Aorta (tissue), 5 donors: ENCODE measurements at regions not wholly inside any gene's neighbourhood (a gene's known extent, or its start where the extent isn't known, plus 50 kb on each side); places are given as distances from the start of the nearest gene placed in this dataset.

Source experiments
- ATAC-seq: fragments of 200-7000 bp; cut with Tn5 transposase; one replicate; pipeline ENCODE4 v1.9.1; 2022; ENCODE audit warnings: moderate library complexity; ENCODE audit not compliant: low FRiP score
- DNase-seq, 2 donors: peaks; one replicate each; pipeline ENCODE4 v3.0.0-alpha.2; 2020
- H3K27ac ChIP-seq, 2 donors: one replicate each; pipeline ENCODE4 v1.5.1; 2013; ENCODE audit warnings: low read length in 2 of 2, mild to moderate bottlenecking in 2 of 2, moderate library complexity in 2 of 2, control low read depth in 1 of 2, inconsistent platforms in 1 of 2, low read depth in 1 of 2
- H3K27me3 ChIP-seq, 2 donors: one replicate each; pipeline ENCODE4 v1.6.1; 2013; ENCODE audit warnings: control low read depth in 1 of 2, low read length in 1 of 2, mild to moderate bottlenecking in 1 of 2, moderate library complexity in 1 of 2; ENCODE audit not compliant: insufficient read depth in 2 of 2, control insufficient read depth in 1 of 2
- H3K36me3 ChIP-seq, 2 donors: one replicate each; pipeline ENCODE4 v1.6.1; 2013; ENCODE audit warnings: control low read depth in 1 of 2, low read length in 1 of 2, mild to moderate bottlenecking in 1 of 2; ENCODE audit not compliant: insufficient read depth in 2 of 2, control insufficient read depth in 1 of 2
- H3K4me1 ChIP-seq, 2 donors: one replicate each; pipeline ENCODE4 v1.6.1; 2013; ENCODE audit warnings: low read length in 2 of 2, control low read depth in 1 of 2, mild to moderate bottlenecking in 1 of 2, moderate library complexity in 1 of 2; ENCODE audit not compliant: insufficient read depth in 2 of 2, control insufficient read depth in 1 of 2
- H3K4me3 ChIP-seq, 2 donors: one replicate each; pipeline ENCODE4 v1.5.1; 2013; ENCODE audit warnings: low read length in 2 of 2, control low read depth in 1 of 2, mild to moderate bottlenecking in 1 of 2
- H3K9me3 ChIP-seq: one replicate; pipeline ENCODE4 v1.6.1; 2013; ENCODE audit warnings: mild to moderate bottlenecking, low read length; ENCODE audit not compliant: control insufficient read depth
- WGBS, 2 donors: extraction: QIAGEN DNeasy Blood & Tissue Kit; methylation state at CpG; one replicate each; pipeline ENCODE4 v1.1.7; 2013; 5-methylcytosine and 5-hydroxymethylcytosine counted together
- intact Hi-C, 2 donors: fragments of 100-400 bp; cut with DNase I; formaldehyde crosslinking; loops; one replicate each; pipeline versions ENCODE4 v1.14.2 to v1.15.0; 2022
- donor health status: healthy with polysubstance abuse.
- donor health status: Bipolar disorder and iron deficiency.
- donor health status: DM: no; HTN: no; CAD: no.
- donor health status: DM: no; HTN: no; CAD: no.
- donor health status: DM: yes; HTN: yes; CAD: no.

DNA sequence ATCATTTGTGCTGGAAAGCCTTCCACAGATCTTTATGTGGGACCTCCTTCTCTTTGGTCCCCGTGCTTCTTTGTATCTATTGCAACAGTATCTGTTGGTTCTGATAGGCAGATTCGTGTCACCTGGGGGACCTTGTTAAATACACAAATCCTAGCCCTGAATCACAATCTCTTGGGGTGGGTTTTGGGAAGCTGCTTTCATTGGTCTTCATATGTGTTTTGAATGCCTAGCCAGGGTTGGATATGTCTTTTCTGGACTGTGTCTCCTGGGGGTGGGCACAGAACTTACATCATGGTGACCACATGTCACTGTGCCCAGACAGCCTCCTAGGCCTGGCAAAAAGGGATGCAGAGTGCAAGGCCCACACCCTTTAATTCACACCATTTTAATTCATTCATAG is 81.0 kb upstream of the HNF1B start:
- Histone ChIP-seq H3K27ac (no peak overlapping the region), H3K4me3 (no peak overlapping the region), H3K9me3 (no peaks in the 10 kb centered on the region), H3K36me3 (no peaks in the 10 kb centered on the region), H3K4me1 (no peaks in the 10 kb centered on the region), H3K27me3 (no peaks in the 10 kb centered on the region)
- ATAC-seq (no peak), DNase-seq (no peak)
- intact Hi-C loops = no loop called here
- 87 to 92% methylated on average over 2 of the region's 2 CpGs for WGBS, 2 donors

DNA sequence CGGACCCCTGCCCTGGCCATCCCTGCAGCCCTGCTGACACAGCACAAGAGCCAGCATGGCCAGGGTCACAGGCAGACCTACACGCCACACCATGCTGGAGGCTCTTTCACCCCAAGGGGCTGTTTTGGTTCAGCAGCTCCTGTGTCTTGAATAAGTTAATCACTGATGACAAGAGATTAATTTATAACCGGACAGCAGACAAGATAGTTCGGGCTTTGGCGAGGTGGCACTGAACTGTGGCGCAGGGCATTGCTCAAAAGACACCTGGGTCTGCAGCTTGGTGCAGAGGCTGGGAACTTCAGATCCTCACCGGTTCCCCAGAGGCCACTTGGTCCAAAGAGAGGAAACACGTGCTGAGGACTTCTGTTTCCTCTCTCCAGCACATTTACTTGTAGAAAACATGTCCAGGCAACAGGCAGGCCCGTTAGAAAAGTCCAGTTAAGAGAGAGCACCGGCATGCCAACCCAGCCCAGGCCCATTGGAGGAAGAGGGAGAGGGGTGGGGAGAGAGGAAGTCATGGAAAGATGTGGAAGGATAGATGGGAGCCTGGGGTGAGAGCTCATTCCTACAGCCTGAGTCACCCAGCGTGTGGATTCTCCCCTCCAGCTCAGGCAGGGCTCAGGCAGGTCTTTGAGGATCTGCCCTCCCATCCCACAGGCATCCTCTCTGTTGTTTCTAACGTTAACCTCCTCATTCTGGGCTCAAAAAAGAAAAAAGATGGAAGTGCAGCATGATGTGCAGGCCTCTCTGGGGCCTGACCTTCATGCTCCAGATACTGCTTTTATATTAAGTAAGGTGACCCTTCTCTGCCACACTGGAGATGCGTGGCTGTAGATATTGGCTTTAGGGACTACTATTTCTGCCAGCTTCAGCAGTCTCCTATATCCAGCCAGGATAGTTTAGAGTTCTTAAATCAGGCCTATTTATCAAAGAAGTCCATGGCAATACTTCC is 80.0 kb upstream of the HNF1B start:
- H3K9me3 ChIP-seq = no peaks in the 10 kb centered on the region
- no peak for DNase-seq
- no peaks in the 10 kb centered on the region for H3K27me3 ChIP-seq
- no peaks in the 10 kb centered on the region for H3K4me1 ChIP-seq
- no peak for ATAC-seq
- intact Hi-C loops = no loop called here
- 66 to 68% methylated on average over 13 of the region's 13 CpGs for WGBS, 2 donors
- H3K27ac ChIP-seq = no peak overlapping the region
- no peak overlapping the region for H3K4me3 ChIP-seq
- no peaks in the 10 kb centered on the region for H3K36me3 ChIP-seq

DNA sequence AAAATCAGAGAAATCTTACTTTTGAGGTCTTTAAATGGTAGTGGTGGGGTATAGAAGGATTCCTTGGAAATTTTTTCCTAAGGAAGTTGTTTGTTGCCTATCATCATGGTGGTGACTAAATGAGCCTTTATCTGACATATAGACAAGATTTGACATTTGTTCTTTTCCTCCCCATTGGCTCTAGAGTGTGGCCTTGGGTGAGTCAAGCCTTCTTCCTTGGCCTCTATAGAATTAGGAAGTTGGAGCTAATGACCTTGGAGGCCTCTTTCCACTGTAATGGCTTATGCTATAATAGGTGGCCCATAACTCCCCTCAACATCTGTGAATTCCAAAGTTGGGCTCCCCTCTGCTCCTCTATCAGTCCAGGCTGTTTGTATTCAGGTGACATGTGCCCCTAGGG is 79.1 kb upstream of the HNF1B start:
- DNase-seq (no peak), ATAC-seq (no peak)
- Histone ChIP-seq H3K27me3 (no peaks in the 10 kb centered on the region), H3K4me1 (no peaks in the 10 kb centered on the region), H3K4me3 (no peak overlapping the region), H3K27ac (no peak overlapping the region), H3K36me3 (no peaks in the 10 kb centered on the region), H3K9me3 (no peaks in the 10 kb centered on the region)
- intact Hi-C loops = no loop called here

DNA sequence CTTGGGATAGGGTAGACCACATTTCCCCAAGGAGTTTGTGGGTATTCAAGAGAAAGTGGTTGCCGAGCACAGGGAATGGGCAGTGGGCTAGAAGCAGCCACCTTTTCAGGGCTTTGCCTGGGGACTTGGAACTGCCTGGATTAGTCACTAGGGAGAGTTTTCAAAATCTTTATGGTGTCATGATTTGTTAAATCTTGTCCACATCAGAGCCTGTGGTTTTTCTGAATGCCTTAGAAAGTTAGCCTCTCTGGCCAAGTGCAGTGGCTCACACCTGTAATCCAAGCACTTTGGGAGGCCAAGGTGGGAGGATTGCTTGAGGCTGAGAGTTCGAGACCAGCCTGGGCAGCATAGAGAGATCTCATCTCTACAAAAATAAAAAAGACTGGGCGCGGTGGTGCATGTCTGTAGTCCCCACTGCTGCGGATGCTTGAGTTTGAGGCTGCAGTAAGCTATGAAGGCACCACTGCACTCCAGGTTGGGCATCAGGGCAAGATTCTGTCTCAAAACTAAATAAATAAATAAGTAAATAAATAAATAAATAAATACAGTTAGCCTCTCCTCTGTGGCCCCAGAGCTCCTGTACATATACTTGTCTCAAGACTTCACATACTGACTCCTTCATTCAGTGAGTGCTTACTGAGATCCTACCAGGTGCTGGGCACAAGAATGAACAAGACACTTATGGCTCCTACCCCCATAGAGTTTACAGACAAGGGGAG is 76.3 kb upstream of the HNF1B start:
- DNase-seq (no peak), ATAC-seq (no peak)
- intact Hi-C loops = no loop called here
- WGBS, 2 donors = 92 to 95% methylated on average over 5 of the region's 5 CpGs
- no peaks in the 10 kb centered on the region for H3K4me1 ChIP-seq
- no peaks in the 10 kb centered on the region for H3K27me3 ChIP-seq
- no peak overlapping the region for H3K27ac ChIP-seq
- H3K4me3 ChIP-seq = no peak overlapping the region
- H3K9me3 ChIP-seq = no peaks in the 10 kb centered on the region
- no peaks in the 10 kb centered on the region for H3K36me3 ChIP-seq

DNA sequence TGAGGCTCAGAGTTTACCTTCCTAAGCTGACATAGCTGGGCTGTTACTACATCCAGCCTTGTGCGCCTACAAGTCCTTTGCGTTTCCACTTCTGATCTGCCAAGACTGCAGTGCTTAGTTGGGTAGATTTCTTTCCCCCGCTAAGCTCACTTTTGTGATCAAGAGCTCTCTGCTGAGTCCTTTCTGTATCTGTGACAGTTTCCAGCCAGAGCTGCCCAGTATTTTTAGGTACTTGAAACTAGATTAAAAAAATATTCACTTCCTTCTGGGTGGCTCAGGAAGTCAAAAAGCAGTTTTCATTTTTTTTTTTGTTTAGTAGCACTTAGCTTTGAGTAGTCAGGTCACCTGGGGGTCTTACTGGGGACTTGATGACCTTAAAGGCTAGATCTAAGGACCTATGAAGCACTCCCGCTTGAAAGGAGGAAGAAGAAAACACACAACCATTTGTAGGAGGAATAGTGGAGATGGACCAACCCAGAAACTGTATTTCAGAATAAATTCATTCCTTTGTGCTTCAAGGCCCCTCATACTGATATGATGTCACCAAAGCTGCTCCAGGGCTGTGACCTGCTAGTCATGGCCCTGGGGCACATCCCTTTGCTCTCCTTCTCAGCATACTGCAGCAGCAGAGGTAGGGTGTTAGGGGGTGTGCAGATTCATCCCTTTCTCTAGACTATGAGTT is 75.6 kb upstream of the HNF1B start:
- no peaks in the 10 kb centered on the region for H3K36me3 ChIP-seq
- H3K4me1 ChIP-seq = no peaks in the 10 kb centered on the region
- ATAC-seq = no peak
- H3K27me3 ChIP-seq = no peaks in the 10 kb centered on the region
- no peak overlapping the region for H3K27ac ChIP-seq
- H3K4me3 ChIP-seq = no peak overlapping the region
- intact Hi-C loops = no loop called here
- H3K9me3 ChIP-seq = no peaks in the 10 kb centered on the region
- WGBS, 2 donors = 48 to 49% methylated on average over 4 of the region's 4 CpGs
- DNase-seq = no peak

DNA sequence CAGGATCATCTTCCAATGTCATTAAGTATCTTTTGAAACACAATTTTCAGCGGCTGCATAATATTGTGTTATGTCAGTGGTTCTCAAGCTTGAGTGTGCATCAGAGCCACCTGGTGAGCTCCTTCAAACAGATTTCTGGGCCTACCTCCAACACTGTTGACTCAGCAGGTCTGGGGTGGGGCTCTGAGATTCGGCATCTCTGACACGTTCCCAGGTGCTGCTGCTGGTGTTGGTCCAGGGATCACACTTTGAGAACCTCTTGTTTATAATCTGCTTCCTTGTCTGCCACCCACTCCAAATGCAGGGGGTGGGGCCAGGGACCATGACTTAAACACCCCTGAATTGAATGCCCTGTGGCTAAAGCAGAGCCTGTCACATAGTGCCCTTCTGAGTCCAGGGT is 73.8 kb upstream of the HNF1B start:
- H3K36me3 ChIP-seq = no peaks in the 10 kb centered on the region
- WGBS, 2 donors = 73% methylated on average over 3 of the region's 3 CpGs
- ATAC-seq (no peak), DNase-seq (no peak)
- no peak overlapping the region for H3K4me3 ChIP-seq
- H3K9me3 ChIP-seq = no peaks in the 10 kb centered on the region
- H3K27ac ChIP-seq = no peak overlapping the region
- H3K4me1 ChIP-seq = no peaks in the 10 kb centered on the region
- H3K27me3 ChIP-seq = no peaks in the 10 kb centered on the region
- intact Hi-C loops = no loop called here

DNA sequence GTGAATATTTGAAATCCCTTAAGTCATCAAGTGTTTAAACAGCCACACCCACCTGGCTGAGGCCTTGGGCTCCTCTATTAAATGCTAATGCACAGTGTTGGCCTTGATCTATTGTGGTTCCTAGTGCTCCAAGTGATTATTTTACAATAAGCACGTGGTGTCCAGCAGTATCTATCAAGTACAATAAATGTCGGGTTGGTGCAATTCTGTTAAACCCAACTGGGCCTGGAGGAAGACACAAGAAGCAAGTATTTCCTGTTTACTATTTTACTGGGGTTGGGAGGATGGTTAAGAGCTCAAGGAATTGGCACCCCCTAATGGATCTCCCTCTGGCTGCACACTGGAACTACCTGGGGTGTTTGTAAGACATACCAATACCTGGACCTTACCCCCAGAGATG is 72.1 kb upstream of the HNF1B start:
- H3K27me3 ChIP-seq = no peaks in the 10 kb centered on the region
- H3K27ac ChIP-seq = no peak overlapping the region
- no peaks in the 10 kb centered on the region for H3K9me3 ChIP-seq
- H3K4me3 ChIP-seq = no peak overlapping the region
- H3K4me1 ChIP-seq = no peaks in the 10 kb centered on the region
- DNase-seq (no peak), ATAC-seq (no peak)
- intact Hi-C loops = no loop called here
- 50 to 62% methylated on average over 2 of the region's 2 CpGs for WGBS, 2 donors
- no peaks in the 10 kb centered on the region for H3K36me3 ChIP-seq

DNA sequence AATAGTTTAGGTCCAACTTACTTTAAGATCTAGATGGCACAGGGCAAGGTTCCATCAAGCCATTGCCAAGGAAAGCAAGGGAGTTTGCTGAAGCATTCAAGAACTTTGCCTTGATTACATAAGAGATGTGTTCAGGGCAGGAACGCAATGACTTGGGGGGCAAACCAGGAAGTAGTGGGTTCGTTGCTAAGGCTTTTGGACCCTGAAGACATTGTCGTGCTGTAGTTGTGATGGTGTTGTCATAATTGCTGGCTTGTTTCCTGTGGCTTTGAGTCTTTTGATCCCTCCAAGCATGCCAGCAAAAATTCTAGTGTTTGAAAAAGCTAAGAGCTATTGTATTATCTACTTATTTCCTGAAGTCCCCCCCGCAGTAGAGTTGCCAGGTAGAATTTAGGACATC is 70.7 kb upstream of the HNF1B start:
- no peak for DNase-seq
- Histone ChIP-seq H3K4me1 (no peaks in the 10 kb centered on the region), H3K4me3 (no peak overlapping the region), H3K27ac (no peak overlapping the region), H3K9me3 (no peaks in the 10 kb centered on the region), H3K36me3 (no peaks in the 10 kb centered on the region), H3K27me3 (no peaks in the 10 kb centered on the region)
- intact Hi-C loops = no loop called here
- no peak for ATAC-seq
- WGBS, 2 donors = 13 to 16% methylated on average over 4 of the region's 4 CpGs
